Sigmoid colon (tissue), 6 donors: ENCODE measurements at regions not wholly inside any gene's neighbourhood (a gene's known extent, or its start where the extent isn't known, plus 50 kb on each side); places are given as distances from the start of the nearest gene placed in this dataset.

Experiments
- DNase-seq: peaks from one replicate; pipeline ENCODE4 v3.0.0-alpha.2; 2019
- H3K27ac ChIP-seq, 4 donors: fragments of 200-600 bp; sonication (generic); one replicate each; pipeline ENCODE4 v1.5.1; 2016 to 2019; ENCODE audit warnings: mild to moderate bottlenecking in 1 of 4
- H3K27me3 ChIP-seq, 3 donors: fragments of 200-600 bp; sonication (generic); one replicate each; pipeline ENCODE4 v1.5.1; 2019; ENCODE audit warnings: mild to moderate bottlenecking in 1 of 3
- H3K36me3 ChIP-seq, 4 donors: fragments of 200-600 bp; sonication (generic); one replicate each; pipeline ENCODE4 v1.5.1; 2016 to 2019
- H3K4me1 ChIP-seq, 4 donors: fragments of 200-600 bp; sonication (generic); one replicate each; pipeline ENCODE4 v1.5.1; 2017 to 2019
- H3K4me3 ChIP-seq, 4 donors: fragments of 200-600 bp; sonication (generic); one replicate each; pipeline ENCODE4 v1.5.1; 2017 to 2019; ENCODE audit warnings: mild to moderate bottlenecking in 2 of 4, moderate library complexity in 1 of 4
- H3K9me3 ChIP-seq, 4 donors: fragments of 200-600 bp in 3 of 4; sonication (generic) in 3 of 4; one replicate each; pipeline versions ENCODE4 v1.5.1 to v1.6.1; 2013 to 2019
- EP300 ChIP-seq, 4 donors: sonication (generic); formaldehyde crosslinking; IDR thresholded peaks; one replicate each; pipeline ENCODE4 v1.6.1; 2017; ENCODE audit warnings: antibody characterized with exemption in 4 of 4
- POLR2A ChIP-seq, 2 donors: fragments of 450-650 bp; IDR thresholded peaks; one replicate each; pipeline ENCODE4 v1.6.1; 2016; ENCODE audit warnings: antibody characterized with exemption in 2 of 2, mild to moderate bottlenecking in 2 of 2, moderate library complexity in 2 of 2
- POLR2AphosphoS5 ChIP-seq, 4 donors: sonication (generic); formaldehyde crosslinking; IDR thresholded peaks; one replicate each; pipeline ENCODE4 v1.6.1; 2017; ENCODE audit warnings: antibody characterized with exemption in 4 of 4
- WGBS, 2 donors: extraction: QIAGEN DNeasy Blood & Tissue Kit; methylation state at CpG; one replicate each; pipeline ENCODE4 v1.1.7; 2013; 5-methylcytosine and 5-hydroxymethylcytosine counted together
- intact Hi-C: fragments of 100-400 bp; cut with DNase I; formaldehyde crosslinking; loops from one replicate; pipeline ENCODE4 v1.15.1; 2023
- TF ChIP-seq, protein P1 (sequence below), 4 experiments: fragments of 450-650 bp in 3 of 4; fragments of 200-600 bp in 1 of 4; IDR thresholded peaks; one replicate each; pipeline ENCODE4 v1.5.1; 2016 to 2019; ENCODE audit warnings: antibody characterized with exemption in 4 of 4, mild to moderate bottlenecking in 3 of 4, moderate library complexity in 2 of 4
- donor health status: healthy with polysubstance abuse.
- donor health status: healthy.

DNA sequence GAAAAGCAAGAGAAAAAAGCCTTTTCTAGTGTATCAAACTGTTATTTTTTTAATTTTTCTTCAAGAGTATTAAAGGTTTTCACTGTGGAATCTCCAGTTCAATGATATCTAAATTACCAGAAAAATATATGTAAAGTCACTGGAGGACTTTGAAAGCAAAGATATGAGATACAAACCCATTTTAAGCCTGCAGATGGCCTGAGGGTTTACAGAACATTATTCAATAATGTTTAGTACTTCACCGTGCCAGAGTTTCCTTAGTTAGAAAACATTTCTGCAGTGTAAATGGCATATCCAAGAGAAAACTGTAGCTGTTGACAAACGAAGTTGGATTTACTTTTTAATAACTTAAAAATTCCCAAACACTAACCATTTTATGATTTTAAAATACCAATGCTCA, 529.4 kb upstream of the AGTR1 start:
- DNase-seq: no peak
- Histone ChIP-seq H3K9me3 (no peaks in the 10 kb centered on the region), H3K36me3 (no peaks in the 10 kb centered on the region), H3K27me3 (no peaks in the 10 kb centered on the region), H3K4me3 (no peak overlapping the region), H3K27ac (no peak overlapping the region), H3K4me1 (no peaks in the 10 kb centered on the region)
- intact Hi-C loops: no loop called here
- WGBS, 2 donors: 44 to 60% methylated on average over 2 of the region's 2 CpGs
- no peak for TF ChIP-seq POLR2AphosphoS5 (IDR thresholded peaks at IDR 0.05)
- no peak for TF ChIP-seq POLR2A (IDR thresholded peaks at IDR 0.05)
- TF ChIP-seq EP300 (IDR thresholded peaks at IDR 0.05): no peak
- TF ChIP-seq, protein P1, sequence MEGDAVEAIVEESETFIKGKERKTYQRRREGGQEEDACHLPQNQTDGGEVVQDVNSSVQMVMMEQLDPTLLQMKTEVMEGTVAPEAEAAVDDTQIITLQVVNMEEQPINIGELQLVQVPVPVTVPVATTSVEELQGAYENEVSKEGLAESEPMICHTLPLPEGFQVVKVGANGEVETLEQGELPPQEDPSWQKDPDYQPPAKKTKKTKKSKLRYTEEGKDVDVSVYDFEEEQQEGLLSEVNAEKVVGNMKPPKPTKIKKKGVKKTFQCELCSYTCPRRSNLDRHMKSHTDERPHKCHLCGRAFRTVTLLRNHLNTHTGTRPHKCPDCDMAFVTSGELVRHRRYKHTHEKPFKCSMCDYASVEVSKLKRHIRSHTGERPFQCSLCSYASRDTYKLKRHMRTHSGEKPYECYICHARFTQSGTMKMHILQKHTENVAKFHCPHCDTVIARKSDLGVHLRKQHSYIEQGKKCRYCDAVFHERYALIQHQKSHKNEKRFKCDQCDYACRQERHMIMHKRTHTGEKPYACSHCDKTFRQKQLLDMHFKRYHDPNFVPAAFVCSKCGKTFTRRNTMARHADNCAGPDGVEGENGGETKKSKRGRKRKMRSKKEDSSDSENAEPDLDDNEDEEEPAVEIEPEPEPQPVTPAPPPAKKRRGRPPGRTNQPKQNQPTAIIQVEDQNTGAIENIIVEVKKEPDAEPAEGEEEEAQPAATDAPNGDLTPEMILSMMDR (IDR thresholded peaks at IDR 0.05): no peak

DNA sequence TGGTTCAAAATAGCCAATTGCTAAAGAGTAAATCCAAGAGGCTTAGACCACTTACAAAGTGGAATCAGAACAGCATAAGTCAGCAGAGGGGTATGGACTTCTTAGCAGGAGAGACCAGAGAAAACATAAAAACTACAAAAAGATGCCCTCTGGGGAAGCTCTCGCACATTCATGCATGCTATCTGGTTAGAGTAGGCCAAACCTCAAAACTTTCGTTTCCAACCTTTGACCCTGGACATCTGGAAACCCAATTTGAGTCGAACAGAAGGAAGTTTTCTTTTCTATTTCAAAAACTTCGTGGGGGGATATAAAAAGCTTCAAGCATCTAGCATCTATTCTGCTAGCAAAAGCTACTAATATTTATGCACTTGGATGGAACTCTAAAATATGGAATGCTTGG, 523.9 kb upstream of the AGTR1 start:
- Histone ChIP-seq H3K9me3 (no peaks in the 10 kb centered on the region), H3K27ac (no peak overlapping the region), H3K4me3 (no peak overlapping the region), H3K27me3 (no peaks in the 10 kb centered on the region), H3K36me3 (no peaks in the 10 kb centered on the region), H3K4me1 (peaks cover 0 to 6% (median 0%) of the 10 kb centered on the region in 4 donors)
- no peak for TF ChIP-seq POLR2AphosphoS5 (IDR thresholded peaks at IDR 0.05)
- TF ChIP-seq EP300 (IDR thresholded peaks at IDR 0.05): no peak
- TF ChIP-seq, protein P1 (IDR thresholded peaks at IDR 0.05): no peak
- TF ChIP-seq POLR2A (IDR thresholded peaks at IDR 0.05): no peak
- no peak for DNase-seq
- intact Hi-C loops: no loop called here
- 47 to 62% methylated on average over 4 of the region's 4 CpGs for WGBS, 2 donors

DNA sequence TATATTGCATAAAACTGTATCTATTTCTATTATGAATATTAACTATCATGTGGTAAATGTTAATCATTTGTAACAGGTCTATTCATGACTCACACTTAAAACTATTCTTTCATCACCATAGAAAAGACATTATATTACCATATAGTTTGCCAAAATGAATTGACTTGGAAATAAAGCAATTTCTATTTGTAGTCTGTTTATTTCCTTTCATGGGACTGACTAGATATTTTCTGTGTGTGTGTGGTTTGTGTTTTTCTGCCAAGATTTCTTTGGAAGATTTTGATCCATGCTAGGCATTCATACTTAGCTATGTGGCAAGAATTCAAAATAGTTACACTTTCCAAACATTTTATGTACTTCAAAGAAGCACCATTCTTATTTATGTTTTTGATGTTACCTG, 522.5 kb upstream of the AGTR1 start:
- Histone ChIP-seq H3K36me3 (no peaks in the 10 kb centered on the region), H3K27ac (no peak overlapping the region), H3K27me3 (no peaks in the 10 kb centered on the region), H3K9me3 (peaks cover 0 to 2% (median 0%) of the 10 kb centered on the region in 4 donors), H3K4me3 (no peak overlapping the region), H3K4me1 (peaks cover 0 to 6% (median 0%) of the 10 kb centered on the region in 4 donors)
- intact Hi-C loops: no loop called here
- no peak for TF ChIP-seq EP300 (IDR thresholded peaks at IDR 0.05)
- TF ChIP-seq, protein P1 (IDR thresholded peaks at IDR 0.05): no peak
- TF ChIP-seq POLR2A (IDR thresholded peaks at IDR 0.05): no peak
- no peak for TF ChIP-seq POLR2AphosphoS5 (IDR thresholded peaks at IDR 0.05)
- no peak for DNase-seq

DNA sequence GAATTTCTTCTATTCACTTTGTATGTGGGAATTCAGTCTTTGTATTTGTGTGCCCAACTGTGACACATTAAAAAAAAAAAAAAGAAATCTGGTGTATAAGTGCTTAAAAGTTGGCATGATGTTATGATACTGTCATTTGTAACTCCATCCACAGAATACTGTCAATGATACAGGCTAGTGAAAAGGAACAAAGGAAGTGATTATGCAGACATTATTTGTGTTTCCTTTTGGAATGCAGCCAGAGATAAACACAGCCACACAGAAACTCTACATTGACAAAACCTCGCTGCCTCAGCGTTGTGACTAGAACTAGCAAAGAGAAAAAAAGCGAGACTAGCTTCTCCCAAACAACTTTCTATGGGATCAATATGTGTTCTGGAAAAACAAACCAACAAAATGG, 519.2 kb upstream of the AGTR1 start:
- no peak overlapping the region for H3K27ac ChIP-seq
- H3K9me3 ChIP-seq: peaks cover 0 to 2% (median 0%) of the 10 kb centered on the region in 4 donors
- H3K27me3 ChIP-seq: no peaks in the 10 kb centered on the region
- H3K4me3 ChIP-seq: no peak overlapping the region
- WGBS, 2 donors: 15 to 48% methylated on average over 3 of the region's 3 CpGs
- H3K4me1 ChIP-seq: peaks cover 0 to 6% (median 0%) of the 10 kb centered on the region in 4 donors
- no peak for DNase-seq
- TF ChIP-seq, protein P1 (IDR thresholded peaks at IDR 0.05): no peak
- no peak for TF ChIP-seq EP300 (IDR thresholded peaks at IDR 0.05)
- TF ChIP-seq POLR2AphosphoS5 (IDR thresholded peaks at IDR 0.05): no peak
- no peak for TF ChIP-seq POLR2A (IDR thresholded peaks at IDR 0.05)
- intact Hi-C loops: no loop called here
- no peaks in the 10 kb centered on the region for H3K36me3 ChIP-seq

DNA sequence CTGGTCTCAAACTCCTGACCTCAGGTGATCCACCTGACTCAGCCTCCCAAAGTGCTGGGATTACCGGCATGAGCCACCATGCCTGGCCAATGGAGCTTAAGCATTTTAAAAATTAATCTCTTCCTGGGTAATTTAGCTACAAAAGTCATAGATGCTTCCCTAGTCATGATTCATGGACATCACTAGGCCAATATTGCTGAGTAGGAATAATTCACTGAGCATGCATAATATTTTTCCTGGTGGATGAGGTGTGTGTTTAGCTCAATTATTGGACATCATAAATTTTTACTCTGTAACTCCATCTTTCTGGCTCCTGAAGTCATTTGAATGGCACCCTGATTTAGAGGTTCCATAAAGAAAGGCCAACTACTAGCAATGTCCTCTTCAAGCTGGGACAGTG, 512.9 kb upstream of the AGTR1 start:
- no peaks in the 10 kb centered on the region for H3K4me1 ChIP-seq
- WGBS, 2 donors: 88 to 93% methylated on average over 1 of the region's 1 CpG
- TF ChIP-seq, protein P1 (IDR thresholded peaks at IDR 0.05): no peak
- no peak for TF ChIP-seq POLR2AphosphoS5 (IDR thresholded peaks at IDR 0.05)
- TF ChIP-seq EP300 (IDR thresholded peaks at IDR 0.05): no peak
- no peak for TF ChIP-seq POLR2A (IDR thresholded peaks at IDR 0.05)
- no peak overlapping the region for H3K27ac ChIP-seq
- H3K27me3 ChIP-seq: no peaks in the 10 kb centered on the region
- intact Hi-C loops: no loop called here
- H3K36me3 ChIP-seq: no peaks in the 10 kb centered on the region
- no peak for DNase-seq
- H3K9me3 ChIP-seq: no peaks in the 10 kb centered on the region
- no peak overlapping the region for H3K4me3 ChIP-seq
